ENCODE measurements at regions not wholly inside any gene's neighbourhood (a gene's known extent, or its start where the extent isn't known, plus 50 kb on each side); places are given as distances from the start of the nearest gene placed in this dataset.

DNA sequence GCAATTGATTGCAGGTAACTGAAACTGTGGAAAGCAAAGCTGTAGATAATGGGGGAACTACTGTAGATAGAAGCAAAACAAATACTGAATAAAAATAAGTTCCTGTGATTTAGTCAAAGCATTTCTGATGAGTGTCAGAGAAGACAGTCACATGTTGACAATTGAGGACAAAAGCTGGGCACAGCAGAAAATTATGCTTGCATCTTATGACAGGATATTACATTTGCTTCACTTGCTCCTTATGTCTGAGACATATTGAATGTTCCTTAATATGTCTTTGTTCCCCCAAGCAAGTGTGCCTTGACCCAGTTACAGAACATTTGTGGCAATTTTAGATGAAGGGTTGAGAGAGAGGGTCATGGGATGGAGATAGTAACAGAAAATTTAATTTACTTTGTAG lies 526.0 kb upstream of the B3GALT2 start:
- no peaks in the 10 kb centered on the region for H3K27me3 ChIP-seq (ENCODE audit: control insufficient read depth, low read length)
- no peaks in the 10 kb centered on the region for H4K20me1 ChIP-seq (ENCODE audit: control insufficient read depth, insufficient read depth, low read depth, low read length)
- no peak overlapping the region for H3K27ac ChIP-seq (ENCODE audit: low read depth, low read length)
- no peak overlapping the region for H3K4me2 ChIP-seq (ENCODE audit: low read length)
- H3F3A ChIP-seq (ENCODE audit: control insufficient read depth, insufficient read depth) = no peaks in the 10 kb centered on the region
- H3K4me3 ChIP-seq (ENCODE audit: low read length) = no peak overlapping the region
- no peaks in the 10 kb centered on the region for H3K36me3 ChIP-seq (ENCODE audit: control insufficient read depth, low read length)
- no peak for TF ChIP-seq EZH2phosphoT487 (IDR thresholded peaks at IDR 0.05; ENCODE audit: borderline replicate concordance, low read length)
- TF ChIP-seq, protein P1, sequence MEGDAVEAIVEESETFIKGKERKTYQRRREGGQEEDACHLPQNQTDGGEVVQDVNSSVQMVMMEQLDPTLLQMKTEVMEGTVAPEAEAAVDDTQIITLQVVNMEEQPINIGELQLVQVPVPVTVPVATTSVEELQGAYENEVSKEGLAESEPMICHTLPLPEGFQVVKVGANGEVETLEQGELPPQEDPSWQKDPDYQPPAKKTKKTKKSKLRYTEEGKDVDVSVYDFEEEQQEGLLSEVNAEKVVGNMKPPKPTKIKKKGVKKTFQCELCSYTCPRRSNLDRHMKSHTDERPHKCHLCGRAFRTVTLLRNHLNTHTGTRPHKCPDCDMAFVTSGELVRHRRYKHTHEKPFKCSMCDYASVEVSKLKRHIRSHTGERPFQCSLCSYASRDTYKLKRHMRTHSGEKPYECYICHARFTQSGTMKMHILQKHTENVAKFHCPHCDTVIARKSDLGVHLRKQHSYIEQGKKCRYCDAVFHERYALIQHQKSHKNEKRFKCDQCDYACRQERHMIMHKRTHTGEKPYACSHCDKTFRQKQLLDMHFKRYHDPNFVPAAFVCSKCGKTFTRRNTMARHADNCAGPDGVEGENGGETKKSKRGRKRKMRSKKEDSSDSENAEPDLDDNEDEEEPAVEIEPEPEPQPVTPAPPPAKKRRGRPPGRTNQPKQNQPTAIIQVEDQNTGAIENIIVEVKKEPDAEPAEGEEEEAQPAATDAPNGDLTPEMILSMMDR (IDR thresholded peaks at IDR 0.05; ENCODE audit: low read depth, low read length, poor library complexity, severe bottlenecking) = no peak
- no peaks in the 10 kb centered on the region for H3K79me2 ChIP-seq (ENCODE audit: control insufficient read depth, low read length)
- H3K9me2 ChIP-seq (replicated peaks; ENCODE audit: control insufficient read depth, low read length) = no peaks in the 10 kb centered on the region; the same call in 1 of the 2 replicates
- no peaks in the 10 kb centered on the region for H3K9me3 ChIP-seq (ENCODE audit: control insufficient read depth, insufficient read depth, low read length)
- no peaks in the 10 kb centered on the region for H3K4me1 ChIP-seq (ENCODE audit: control insufficient read depth, low read length)

DNA sequence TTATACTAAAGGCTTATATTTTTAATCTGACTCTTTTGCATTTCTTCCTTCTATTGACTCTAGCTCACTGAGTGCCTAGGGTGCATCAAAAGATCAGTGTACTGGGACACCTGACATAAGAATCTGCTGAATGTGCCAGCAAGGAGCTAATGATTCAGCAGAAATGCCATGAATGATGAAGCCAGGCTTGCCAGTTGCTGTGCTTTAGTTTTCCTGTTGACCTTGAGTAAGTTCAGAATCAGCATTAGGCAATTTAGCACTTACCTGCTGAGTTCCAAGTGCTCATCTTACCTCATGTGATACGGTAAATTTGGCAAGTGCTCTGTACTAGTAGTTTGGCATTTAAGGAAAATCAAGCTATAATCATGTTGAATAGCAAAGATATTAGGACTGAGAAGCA lies 523.2 kb upstream of the B3GALT2 start:
- Histone ChIP-seq H3K36me3 (ENCODE audit: control insufficient read depth, low read length) (no peaks in the 10 kb centered on the region), H3K4me2 (ENCODE audit: low read length) (no peak overlapping the region), H3K9me2 (replicated peaks; ENCODE audit: control insufficient read depth, low read length) (no peaks in the 10 kb centered on the region; the same call in 1 of the 2 replicates), H4K20me1 (ENCODE audit: control insufficient read depth, insufficient read depth, low read depth, low read length) (no peaks in the 10 kb centered on the region), H3K4me1 (ENCODE audit: control insufficient read depth, low read length) (no peaks in the 10 kb centered on the region), H3K4me3 (ENCODE audit: low read length) (no peak overlapping the region), H3K9me3 (ENCODE audit: control insufficient read depth, insufficient read depth, low read length) (no peaks in the 10 kb centered on the region), H3K27me3 (ENCODE audit: control insufficient read depth, low read length) (no peaks in the 10 kb centered on the region), H3K79me2 (ENCODE audit: control insufficient read depth, low read length) (no peaks in the 10 kb centered on the region), H3F3A (ENCODE audit: control insufficient read depth, insufficient read depth) (no peaks in the 10 kb centered on the region), H3K27ac (ENCODE audit: low read depth, low read length) (no peak overlapping the region)
- TF ChIP-seq EZH2phosphoT487 (IDR thresholded peaks at IDR 0.05; ENCODE audit: borderline replicate concordance, low read length) = no peak
- TF ChIP-seq, protein P1 (IDR thresholded peaks at IDR 0.05; ENCODE audit: low read depth, low read length, poor library complexity, severe bottlenecking) = no peak

DNA sequence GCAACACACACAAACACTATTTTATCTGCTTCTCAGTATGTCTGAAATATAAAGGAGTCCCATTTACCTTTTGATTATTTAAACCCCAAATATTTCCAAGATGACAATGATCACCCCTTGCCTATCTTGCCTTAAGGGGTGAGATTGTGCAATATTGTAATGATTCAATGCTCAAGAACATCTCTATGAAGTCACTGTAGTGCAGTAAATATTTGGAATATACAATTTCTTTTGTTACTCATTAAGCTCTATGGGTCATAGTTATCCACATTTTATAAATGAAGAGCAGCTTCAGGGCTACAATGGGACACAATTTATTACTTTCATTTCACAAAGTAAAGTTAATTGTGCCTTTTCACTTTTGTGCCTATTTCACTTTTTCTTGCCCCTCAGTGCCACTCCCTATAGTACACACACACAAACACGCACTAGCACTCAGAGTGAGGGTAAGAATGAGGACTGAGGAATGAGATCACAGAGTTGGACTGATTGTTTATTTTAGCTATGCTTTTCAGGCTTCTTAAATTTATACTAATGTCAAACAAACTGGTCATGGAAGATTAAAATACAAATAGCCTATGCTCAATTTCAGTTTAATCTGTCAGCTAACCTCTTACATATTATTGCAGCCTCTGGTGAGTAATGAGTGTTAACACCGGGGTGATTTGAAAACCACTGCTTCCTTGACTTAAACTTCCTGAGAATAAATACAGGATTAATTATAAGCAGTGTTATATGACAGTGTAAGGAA lies 521.0 kb upstream of the B3GALT2 start:
- H3F3A ChIP-seq (ENCODE audit: control insufficient read depth, insufficient read depth) = no peaks in the 10 kb centered on the region
- no peaks in the 10 kb centered on the region for H3K9me3 ChIP-seq (ENCODE audit: control insufficient read depth, insufficient read depth, low read length)
- H3K27me3 ChIP-seq (ENCODE audit: control insufficient read depth, low read length) = no peaks in the 10 kb centered on the region
- H4K20me1 ChIP-seq (ENCODE audit: control insufficient read depth, insufficient read depth, low read depth, low read length) = no peaks in the 10 kb centered on the region
- H3K79me2 ChIP-seq (ENCODE audit: control insufficient read depth, low read length) = no peaks in the 10 kb centered on the region
- TF ChIP-seq, protein P1 (IDR thresholded peaks at IDR 0.05; ENCODE audit: low read depth, low read length, poor library complexity, severe bottlenecking) = no peak
- TF ChIP-seq EZH2phosphoT487 (IDR thresholded peaks at IDR 0.05; ENCODE audit: borderline replicate concordance, low read length) = no peak
- H3K4me1 ChIP-seq (ENCODE audit: control insufficient read depth, low read length) = no peaks in the 10 kb centered on the region
- H3K27ac ChIP-seq (ENCODE audit: low read depth, low read length) = no peak overlapping the region
- no peaks in the 10 kb centered on the region for H3K36me3 ChIP-seq (ENCODE audit: control insufficient read depth, low read length)
- H3K9me2 ChIP-seq (replicated peaks; ENCODE audit: control insufficient read depth, low read length) = no peaks in the 10 kb centered on the region; the same call in 1 of the 2 replicates
- no peak overlapping the region for H3K4me3 ChIP-seq (ENCODE audit: low read length)
- no peak overlapping the region for H3K4me2 ChIP-seq (ENCODE audit: low read length)
